ENCODE measurements at regions not wholly inside any gene's neighbourhood (a gene's known extent, or its start where the extent isn't known, plus 50 kb on each side); places are given as distances from the start of the nearest gene placed in this dataset.
"Not testable (repeated sequence)": the region's sequence is repeated elsewhere in the genome, so short reads cannot be mapped to it uniquely, and the experiment has no call there.

GRCh38 chr12:80017261-80017870 is 82.0 kb upstream of the OTOGL start:
- H3K4me3 ChIP-seq (ENCODE audit: low read length) = no peak overlapping the region
- no peaks in the 10 kb centered on the region for H3K27me3 ChIP-seq (replicated peaks; ENCODE audit: control insufficient read depth, insufficient read depth, low read length)
- H3K4me1 ChIP-seq (ENCODE audit: control insufficient read depth, insufficient read depth, low read length) = no peaks in the 10 kb centered on the region
- no peak overlapping the region for H3K9ac ChIP-seq (ENCODE audit: low read length)
- H3K36me3 ChIP-seq (ENCODE audit: control insufficient read depth, insufficient read depth, low read length, severe bottlenecking) = no peaks in the 10 kb centered on the region
- H3K9me3 ChIP-seq (ENCODE audit: control insufficient read depth, low read length) = peaks cover 5% of the 10 kb centered on the region
- peak; percentile 19 for DNase-seq (ENCODE audit: low read depth)

GRCh38 chr12:80016684-80017083 is 81.8 kb upstream of the PPP1R12A start:
- peaks cover 12% of the 10 kb centered on the region for H3K9me3 ChIP-seq (ENCODE audit: control insufficient read depth, low read length)
- no peak for DNase-seq (ENCODE audit: low read depth)
- no peaks in the 10 kb centered on the region for H3K36me3 ChIP-seq (ENCODE audit: control insufficient read depth, insufficient read depth, low read length, severe bottlenecking)
- no peak overlapping the region for H3K9ac ChIP-seq (ENCODE audit: low read length)
- no peaks in the 10 kb centered on the region for H3K4me1 ChIP-seq (ENCODE audit: control insufficient read depth, insufficient read depth, low read length)
- no peaks in the 10 kb centered on the region for H3K27me3 ChIP-seq (replicated peaks; ENCODE audit: control insufficient read depth, insufficient read depth, low read length)
- no peak overlapping the region for H3K4me3 ChIP-seq (ENCODE audit: low read length)

DNA sequence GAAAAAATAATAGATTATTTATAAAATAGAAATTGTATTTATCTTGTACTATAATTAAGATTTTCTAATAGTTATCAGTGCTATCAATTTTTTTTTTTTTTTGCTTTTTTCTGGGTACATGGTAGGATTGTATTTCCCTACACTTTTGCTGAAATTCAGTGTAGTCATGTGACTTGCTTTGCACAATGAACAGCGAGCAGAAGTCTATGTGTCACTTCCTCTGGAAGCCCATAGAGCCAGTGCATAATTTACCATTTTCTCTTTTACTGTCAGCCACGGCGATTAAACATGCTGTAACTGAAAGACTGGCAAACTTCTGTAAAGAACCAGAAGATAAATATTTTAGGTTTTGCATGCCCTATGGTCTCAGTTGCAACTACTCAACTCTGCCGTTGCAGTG is 80.8 kb upstream of the PPP1R12A start:
- no peak overlapping the region for H3K9ac ChIP-seq (ENCODE audit: low read length)
- no peaks in the 10 kb centered on the region for H3K4me1 ChIP-seq (ENCODE audit: control insufficient read depth, insufficient read depth, low read length)
- no peak overlapping the region for H3K4me3 ChIP-seq (ENCODE audit: low read length)
- H3K27me3 ChIP-seq (replicated peaks; ENCODE audit: control insufficient read depth, insufficient read depth, low read length) = no peaks in the 10 kb centered on the region
- H3K9me3 ChIP-seq (ENCODE audit: control insufficient read depth, low read length) = peaks cover 14% of the 10 kb centered on the region
- DNase-seq (ENCODE audit: low read depth) = no peak
- no peaks in the 10 kb centered on the region for H3K36me3 ChIP-seq (ENCODE audit: control insufficient read depth, insufficient read depth, low read length, severe bottlenecking)

- not testable (repeated sequence) for H3K4me1 ChIP-seq (ENCODE audit: control insufficient read depth, insufficient read depth, low read length); H3K9me3 ChIP-seq (ENCODE audit: control insufficient read depth, low read length); H3K4me3 ChIP-seq (ENCODE audit: low read length); H3K36me3 ChIP-seq (ENCODE audit: control insufficient read depth, insufficient read depth, low read length, severe bottlenecking); H3K9ac ChIP-seq (ENCODE audit: low read length); DNase-seq (ENCODE audit: low read depth); H3K27me3 ChIP-seq (replicated peaks; ENCODE audit: control insufficient read depth, insufficient read depth, low read length)
Measured at GRCh38 chr12:80003744-80004143, 68.8 kb upstream of the PPP1R12A start.

DNA sequence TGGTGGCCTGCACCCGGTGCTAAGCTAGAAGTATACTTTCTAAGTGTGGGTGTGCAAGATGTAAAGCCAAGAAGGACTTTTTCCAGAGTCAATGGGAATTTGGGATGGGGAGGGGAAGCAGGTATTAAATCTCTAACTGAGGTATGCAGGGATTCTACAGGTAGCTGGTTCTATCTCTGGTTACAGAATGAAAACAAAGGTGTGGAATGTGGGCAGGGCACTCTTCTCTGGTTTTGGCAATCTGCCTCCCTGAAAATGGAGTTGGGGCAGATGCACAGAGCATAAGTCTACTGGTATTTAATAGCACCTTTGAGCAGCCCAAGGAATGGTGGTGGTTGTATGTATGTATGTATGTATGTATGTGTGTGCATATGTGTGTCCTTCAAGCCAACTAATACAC is 66.7 kb upstream of the PPP1R12A start:
- Histone ChIP-seq H3K36me3 (ENCODE audit: control insufficient read depth, insufficient read depth, low read length, severe bottlenecking) (no peaks in the 10 kb centered on the region), H3K9me3 (ENCODE audit: control insufficient read depth, low read length) (no peaks in the 10 kb centered on the region), H3K4me1 (ENCODE audit: control insufficient read depth, insufficient read depth, low read length) (peaks cover 18% of the 10 kb centered on the region), H3K4me3 (ENCODE audit: low read length) (no peak overlapping the region), H3K9ac (ENCODE audit: low read length) (no peak overlapping the region), H3K27me3 (replicated peaks; ENCODE audit: control insufficient read depth, insufficient read depth, low read length) (no peaks in the 10 kb centered on the region)
- no peak for DNase-seq (ENCODE audit: low read depth)

DNA sequence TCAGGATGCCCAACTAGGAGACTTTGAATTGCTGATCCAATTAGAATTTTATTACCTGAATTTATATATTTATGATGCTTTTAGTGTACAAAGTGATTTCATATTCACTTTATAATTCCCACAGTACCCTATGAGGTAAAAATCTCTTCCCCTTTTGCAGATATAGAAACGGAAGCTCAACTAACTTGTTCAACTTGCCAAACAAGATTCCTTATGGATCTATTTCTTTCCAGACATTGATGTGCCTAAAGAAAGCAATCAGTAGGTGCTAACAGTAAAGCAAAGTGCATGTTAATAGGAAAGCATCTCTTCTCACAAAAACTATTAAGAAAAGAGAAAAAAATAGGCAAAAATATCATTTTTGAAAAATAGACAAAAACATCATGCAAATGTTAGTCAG is 65.9 kb upstream of the PPP1R12A start:
- no peaks in the 10 kb centered on the region for H3K27me3 ChIP-seq (replicated peaks; ENCODE audit: control insufficient read depth, insufficient read depth, low read length)
- DNase-seq (ENCODE audit: low read depth) = no peak
- no peaks in the 10 kb centered on the region for H3K9me3 ChIP-seq (ENCODE audit: control insufficient read depth, low read length)
- no peak overlapping the region for H3K9ac ChIP-seq (ENCODE audit: low read length)
- peaks cover 22% of the 10 kb centered on the region for H3K4me1 ChIP-seq (ENCODE audit: control insufficient read depth, insufficient read depth, low read length)
- H3K36me3 ChIP-seq (ENCODE audit: control insufficient read depth, insufficient read depth, low read length, severe bottlenecking) = no peaks in the 10 kb centered on the region
- no peak overlapping the region for H3K4me3 ChIP-seq (ENCODE audit: low read length)

DNA sequence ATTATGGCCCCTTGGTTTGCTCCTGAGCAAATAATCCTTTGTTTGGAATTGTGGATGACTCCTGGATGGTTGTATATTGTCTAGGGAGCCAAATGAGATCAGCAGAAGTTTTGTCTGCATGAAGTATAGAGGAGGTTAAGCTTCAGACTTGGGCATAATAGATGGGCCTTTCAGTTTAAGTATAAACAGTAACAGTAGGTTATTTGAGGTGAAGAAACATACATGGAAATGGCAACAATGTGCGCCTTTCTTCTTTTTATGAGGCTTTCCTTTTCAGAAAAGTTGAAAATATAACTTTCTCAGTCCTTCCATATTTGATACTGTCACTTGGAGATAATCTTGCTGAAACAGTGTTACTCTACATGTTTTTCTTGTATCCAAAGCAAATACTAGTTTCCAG is 63.7 kb upstream of the PPP1R12A start:
- Histone ChIP-seq H3K27me3 (replicated peaks; ENCODE audit: control insufficient read depth, insufficient read depth, low read length) (no peaks in the 10 kb centered on the region), H3K9me3 (ENCODE audit: control insufficient read depth, low read length) (no peaks in the 10 kb centered on the region), H3K9ac (ENCODE audit: low read length) (no peak overlapping the region), H3K4me1 (ENCODE audit: control insufficient read depth, insufficient read depth, low read length) (peaks cover 18% of the 10 kb centered on the region), H3K36me3 (ENCODE audit: control insufficient read depth, insufficient read depth, low read length, severe bottlenecking) (no peaks in the 10 kb centered on the region), H3K4me3 (ENCODE audit: low read length) (no peak overlapping the region)
- no peak for DNase-seq (ENCODE audit: low read depth)

GRCh38 chr12:79997096-79997791 is 62.3 kb upstream of the PPP1R12A start:
- DNase-seq (ENCODE audit: low read depth) = peak; percentile 65
- Histone ChIP-seq H3K4me1 (ENCODE audit: control insufficient read depth, insufficient read depth, low read length) (peaks cover 18% of the 10 kb centered on the region), H3K4me3 (ENCODE audit: low read length) (peak overlapping the region; percentile 51), H3K9me3 (ENCODE audit: control insufficient read depth, low read length) (no peaks in the 10 kb centered on the region), H3K36me3 (ENCODE audit: control insufficient read depth, insufficient read depth, low read length, severe bottlenecking) (no peaks in the 10 kb centered on the region), H3K27me3 (replicated peaks; ENCODE audit: control insufficient read depth, insufficient read depth, low read length) (no peaks in the 10 kb centered on the region), H3K9ac (ENCODE audit: low read length) (peak overlapping the region; percentile 21)

DNA sequence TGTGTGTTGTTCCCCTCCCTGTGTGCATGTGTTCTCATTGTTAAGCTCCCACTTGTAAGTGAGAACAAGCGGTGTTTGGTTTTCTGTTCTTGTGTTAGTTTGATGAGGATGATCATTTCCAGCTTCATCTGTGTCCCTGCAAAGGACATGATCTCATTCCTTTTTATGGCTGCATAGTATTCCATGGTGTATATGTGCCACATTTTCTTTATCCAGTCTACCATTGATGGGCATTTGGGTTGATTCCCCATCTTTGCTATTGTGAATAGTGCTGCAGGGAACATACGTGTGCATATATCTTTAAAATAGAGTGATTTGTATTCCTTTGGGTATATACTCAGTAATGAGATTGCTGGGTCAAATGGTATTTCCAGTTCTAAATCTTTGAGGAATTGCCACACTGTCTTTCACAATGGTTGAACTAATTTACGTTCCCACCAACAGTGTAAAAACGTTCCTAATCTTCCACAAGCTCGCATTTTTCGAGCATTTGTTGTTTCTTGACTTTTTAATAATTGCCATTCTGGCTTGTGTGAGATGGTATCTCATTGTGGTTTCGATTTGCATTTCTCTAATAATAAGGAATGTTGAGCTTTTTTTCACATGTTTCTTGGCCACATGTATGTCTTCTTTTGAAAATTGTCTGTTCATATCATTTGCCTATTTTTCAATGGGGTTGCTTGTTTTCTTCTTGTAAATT is 60.6 kb upstream of the PPP1R12A start:
- H3K4me3 ChIP-seq (ENCODE audit: low read length); H3K36me3 ChIP-seq (ENCODE audit: control insufficient read depth, insufficient read depth, low read length, severe bottlenecking); DNase-seq (ENCODE audit: low read depth); H3K9ac ChIP-seq (ENCODE audit: low read length); H3K27me3 ChIP-seq (replicated peaks; ENCODE audit: control insufficient read depth, insufficient read depth, low read length); H3K9me3 ChIP-seq (ENCODE audit: control insufficient read depth, low read length): not testable (repeated sequence)
- peaks cover 22% of the 10 kb centered on the region for H3K4me1 ChIP-seq (ENCODE audit: control insufficient read depth, insufficient read depth, low read length)

DNA sequence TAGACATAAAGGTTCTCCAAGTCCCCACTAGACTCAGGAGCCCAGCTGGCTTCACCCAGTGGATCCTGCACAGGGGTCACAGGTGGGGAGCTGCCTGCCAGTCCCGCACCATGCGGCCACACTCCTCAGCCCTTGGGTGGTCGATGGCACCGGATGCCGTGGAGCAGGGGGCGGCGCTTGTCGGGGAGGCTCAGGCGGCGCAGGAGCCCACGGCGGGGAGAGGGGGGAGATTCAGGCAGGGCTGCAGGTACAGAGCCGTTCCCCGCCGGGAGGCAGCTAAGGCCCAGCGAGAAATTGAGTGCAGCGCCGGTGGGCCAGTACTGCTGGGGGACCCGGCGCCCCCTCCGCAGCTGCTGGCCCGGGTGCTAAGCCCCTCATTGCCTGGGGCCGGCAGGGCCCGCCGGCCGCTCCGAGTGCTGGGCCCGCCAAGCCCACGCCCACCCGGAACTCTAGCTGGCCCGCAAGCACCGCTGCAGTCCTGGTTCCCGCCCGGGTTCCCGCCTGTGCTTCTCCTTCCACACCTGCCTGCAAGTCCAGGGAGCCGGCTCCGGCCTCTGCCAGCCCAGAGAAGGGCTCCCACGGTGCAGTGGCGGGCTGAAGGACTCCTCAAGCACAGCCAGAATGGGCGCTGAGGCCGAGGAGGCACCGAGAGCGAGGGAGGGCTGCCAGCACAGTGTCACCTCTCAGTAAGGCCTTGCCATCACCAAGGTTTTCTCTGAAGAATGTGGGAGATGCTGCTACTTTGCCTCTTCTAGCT is 58.4 kb upstream of the PPP1R12A start:
- Histone ChIP-seq H3K27me3 (replicated peaks; ENCODE audit: control insufficient read depth, insufficient read depth, low read length) (no peaks in the 10 kb centered on the region), H3K4me3 (ENCODE audit: low read length) (no peak overlapping the region), H3K4me1 (ENCODE audit: control insufficient read depth, insufficient read depth, low read length) (peaks cover 43% of the 10 kb centered on the region), H3K36me3 (ENCODE audit: control insufficient read depth, insufficient read depth, low read length, severe bottlenecking) (no peaks in the 10 kb centered on the region), H3K9ac (ENCODE audit: low read length) (no peak overlapping the region), H3K9me3 (ENCODE audit: control insufficient read depth, low read length) (no peaks in the 10 kb centered on the region)
- no peak for DNase-seq (ENCODE audit: low read depth)

GRCh38 chr12:79991586-79991985 is 56.7 kb upstream of the PPP1R12A start:
- Histone ChIP-seq H3K4me1 (ENCODE audit: control insufficient read depth, insufficient read depth, low read length) (peaks cover 42% of the 10 kb centered on the region), H3K9ac (ENCODE audit: low read length) (no peak overlapping the region), H3K9me3 (ENCODE audit: control insufficient read depth, low read length) (no peaks in the 10 kb centered on the region), H3K27me3 (replicated peaks; ENCODE audit: control insufficient read depth, insufficient read depth, low read length) (no peaks in the 10 kb centered on the region), H3K4me3 (ENCODE audit: low read length) (no peak overlapping the region), H3K36me3 (ENCODE audit: control insufficient read depth, insufficient read depth, low read length, severe bottlenecking) (no peaks in the 10 kb centered on the region)
- DNase-seq (ENCODE audit: low read depth) = no peak

Data from adipocyte (in vitro differentiated cells).